ENCODE measurements at regions not wholly inside any gene's neighbourhood (a gene's known extent, or its start where the extent isn't known, plus 50 kb on each side); places are given as distances from the start of the nearest gene placed in this dataset.
A peak's percentile ranks its signal among the peaks of the same experiment; 100 is the strongest.

GRCh38 chr16:66270333-66270927 lies 96.1 kb upstream of the CDH5 start (continued):
- TF ChIP-seq RNF219 (CRISPR knock-in tag; IDR thresholded peaks at IDR 0.05) (no peak), KDM6A (CRISPR knock-in tag; IDR thresholded peaks at IDR 0.05; ENCODE audit: low read depth) (no peak), ZNF432 (CRISPR knock-in tag; IDR thresholded peaks at IDR 0.05; ENCODE audit: borderline replicate concordance) (no peak), ZNF547 (CRISPR knock-in tag; IDR thresholded peaks at IDR 0.05) (peak; percentile 80; the same call in 1 of the 2 replicates), ELK4 (CRISPR knock-in tag; IDR thresholded peaks at IDR 0.05; ENCODE audit: borderline replicate concordance) (no peak), ZNF24 (IDR thresholded peaks at IDR 0.05) (no peak), RAD21 (CRISPR knock-in tag; IDR thresholded peaks at IDR 0.05) (peak; percentile 94), REST (IDR thresholded peaks at IDR 0.05; ENCODE audit: borderline replicate concordance in 1 of 2, low read depth in 1 of 2, low read length in 2 of 2) (no peak), FOXJ3 (CRISPR knock-in tag; IDR thresholded peaks at IDR 0.05; ENCODE audit: borderline replicate concordance) (no peak), ZNF414 (CRISPR knock-in tag; IDR thresholded peaks at IDR 0.05) (no peak), SP140L (CRISPR knock-in tag; IDR thresholded peaks at IDR 0.05; ENCODE audit: borderline replicate concordance) (no peak), MAFF (IDR thresholded peaks at IDR 0.05; ENCODE audit: low read depth, low read length) (no peak), NFE2L2 (IDR thresholded peaks at IDR 0.05; ENCODE audit: low read length) (no peak), ZNF33B (CRISPR knock-in tag; IDR thresholded peaks at IDR 0.05) (no peak), ZNF510 (CRISPR knock-in tag; IDR thresholded peaks at IDR 0.05; ENCODE audit: low read depth) (0 out of 2 replicates have a peak, but pooled peaks have one; percentile 26), RBM22 (optimal IDR thresholded peaks at IDR 0.05; ENCODE audit: low read length) (no peak), MAF1 (CRISPR knock-in tag; IDR thresholded peaks at IDR 0.05; ENCODE audit: borderline replicate concordance) (peak; percentile 43; the same call in 1 of the 2 replicates), TEAD2 (CRISPR knock-in tag; IDR thresholded peaks at IDR 0.05) (no peak), ZNF143 (CRISPR knock-in tag; IDR thresholded peaks at IDR 0.05) (no peak), STAT5B (CRISPR knock-in tag; IDR thresholded peaks at IDR 0.05) (no peak), TERF1 (CRISPR knock-in tag; IDR thresholded peaks at IDR 0.05) (no peak), ZNF430 (CRISPR knock-in tag; IDR thresholded peaks at IDR 0.05) (no peak), DMAP1 (CRISPR knock-in tag; IDR thresholded peaks at IDR 0.05) (no peak), TEAD3 (CRISPR knock-in tag; optimal IDR thresholded peaks at IDR 0.05; ENCODE audit: borderline replicate concordance) (no peak)
